Muscle of arm (tissue), 1 donor: ENCODE measurements at regions not wholly inside any gene's neighbourhood (a gene's known extent, or its start where the extent isn't known, plus 50 kb on each side); places are given as distances from the start of the nearest gene placed in this dataset.
"Not testable (repeated sequence)": the region's sequence is repeated elsewhere in the genome, so short reads cannot be mapped to it uniquely, and the experiment has no call there.

Experiments
- DNase-seq: peaks from one replicate; pipeline ENCODE4 v3.0.0-alpha.2; 2013

DNA sequence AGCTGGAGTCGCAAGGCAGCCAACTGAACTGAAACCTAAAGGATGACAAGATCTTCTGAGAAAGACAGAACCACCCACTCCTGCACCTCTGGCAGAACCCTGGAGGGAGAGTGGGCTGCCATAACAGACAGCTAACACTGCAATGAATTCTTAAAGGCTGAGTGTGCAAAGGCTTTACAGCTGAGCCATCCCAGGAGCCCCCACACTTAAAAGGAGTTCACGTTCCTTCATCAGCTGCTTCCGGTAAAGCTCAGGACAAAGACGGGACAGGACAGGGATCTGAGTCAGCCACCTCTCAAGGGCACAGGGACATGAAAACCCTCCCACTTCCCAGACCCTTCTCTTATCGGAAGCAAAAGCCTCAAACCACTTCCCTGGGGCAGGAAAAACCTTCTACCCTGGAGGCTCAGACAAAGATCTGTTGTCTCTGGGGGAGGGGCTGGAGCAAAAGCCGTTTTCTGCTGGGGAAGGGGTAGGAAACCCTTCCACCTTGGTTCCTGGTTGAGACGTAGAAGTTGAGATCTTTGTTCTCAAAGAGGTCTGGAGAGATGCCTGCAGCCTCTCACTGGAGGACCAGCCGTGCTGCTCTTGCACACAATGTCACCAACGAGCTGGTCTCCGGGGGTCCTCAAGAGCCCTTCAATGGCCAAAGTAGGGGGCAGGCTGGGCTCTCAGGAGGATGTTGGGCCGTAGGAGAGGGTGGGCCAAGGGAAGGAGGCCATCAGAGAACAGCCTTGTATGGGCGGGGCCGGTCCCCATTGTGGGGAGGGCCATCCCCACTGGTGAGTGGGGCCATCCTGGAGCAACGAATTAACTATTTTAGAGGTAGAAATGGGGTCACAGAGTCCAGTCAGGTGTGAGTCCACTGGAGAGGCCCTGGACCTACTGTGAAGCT lies 452.4 kb downstream of the PTPRU start:
- no peak for DNase-seq

DNA sequence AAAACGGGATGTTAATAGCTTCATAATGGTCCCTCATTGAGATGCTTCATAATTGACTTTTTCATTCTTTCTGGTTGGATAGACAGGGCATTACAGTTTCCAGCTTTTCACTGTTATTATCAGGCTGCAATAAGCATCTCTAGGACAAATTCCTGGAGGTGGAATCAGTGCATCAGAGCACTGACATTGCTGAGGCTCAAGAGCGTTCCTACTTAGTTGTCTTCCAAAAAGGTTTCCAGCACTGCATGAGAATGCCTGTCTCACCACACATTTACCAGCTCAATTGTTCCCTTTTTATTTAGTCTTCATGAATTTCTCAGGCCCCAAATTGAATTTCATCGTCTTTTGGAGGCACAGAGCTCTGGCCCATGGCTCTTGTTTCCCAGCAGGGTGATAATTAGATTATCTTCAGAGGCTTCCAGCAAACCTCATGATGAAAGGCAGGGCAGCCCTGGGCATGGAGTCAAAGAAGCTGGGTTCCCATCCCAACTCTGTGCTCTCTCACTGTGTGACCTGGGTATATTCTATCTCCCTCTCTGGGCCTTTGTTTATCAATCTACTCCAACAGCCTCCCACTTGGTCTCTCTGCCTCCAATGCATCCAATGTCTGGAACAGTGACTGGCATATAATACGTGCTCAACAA lies 451.4 kb downstream of the PTPRU start:
- no peak for DNase-seq

DNA sequence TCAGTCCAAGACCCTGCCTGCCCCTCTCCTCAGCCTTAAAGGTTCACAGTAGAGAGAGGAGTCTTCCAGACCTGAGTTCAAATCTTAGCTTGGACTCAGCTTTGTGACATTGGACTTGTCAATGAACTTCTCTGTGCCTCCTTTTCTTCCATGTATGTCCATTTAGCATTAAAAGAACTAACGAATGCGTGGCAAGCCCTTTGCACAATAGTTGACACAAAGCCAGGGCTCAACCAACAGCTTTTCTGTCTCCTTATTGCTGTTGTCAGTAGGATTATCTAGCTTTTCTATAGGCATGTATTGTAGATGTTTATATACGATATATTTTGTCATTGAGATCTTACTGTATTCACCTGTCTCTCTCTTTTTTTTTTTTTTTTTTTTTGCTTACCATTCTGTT lies 450.8 kb downstream of the PTPRU start:
- no peak for DNase-seq

DNA sequence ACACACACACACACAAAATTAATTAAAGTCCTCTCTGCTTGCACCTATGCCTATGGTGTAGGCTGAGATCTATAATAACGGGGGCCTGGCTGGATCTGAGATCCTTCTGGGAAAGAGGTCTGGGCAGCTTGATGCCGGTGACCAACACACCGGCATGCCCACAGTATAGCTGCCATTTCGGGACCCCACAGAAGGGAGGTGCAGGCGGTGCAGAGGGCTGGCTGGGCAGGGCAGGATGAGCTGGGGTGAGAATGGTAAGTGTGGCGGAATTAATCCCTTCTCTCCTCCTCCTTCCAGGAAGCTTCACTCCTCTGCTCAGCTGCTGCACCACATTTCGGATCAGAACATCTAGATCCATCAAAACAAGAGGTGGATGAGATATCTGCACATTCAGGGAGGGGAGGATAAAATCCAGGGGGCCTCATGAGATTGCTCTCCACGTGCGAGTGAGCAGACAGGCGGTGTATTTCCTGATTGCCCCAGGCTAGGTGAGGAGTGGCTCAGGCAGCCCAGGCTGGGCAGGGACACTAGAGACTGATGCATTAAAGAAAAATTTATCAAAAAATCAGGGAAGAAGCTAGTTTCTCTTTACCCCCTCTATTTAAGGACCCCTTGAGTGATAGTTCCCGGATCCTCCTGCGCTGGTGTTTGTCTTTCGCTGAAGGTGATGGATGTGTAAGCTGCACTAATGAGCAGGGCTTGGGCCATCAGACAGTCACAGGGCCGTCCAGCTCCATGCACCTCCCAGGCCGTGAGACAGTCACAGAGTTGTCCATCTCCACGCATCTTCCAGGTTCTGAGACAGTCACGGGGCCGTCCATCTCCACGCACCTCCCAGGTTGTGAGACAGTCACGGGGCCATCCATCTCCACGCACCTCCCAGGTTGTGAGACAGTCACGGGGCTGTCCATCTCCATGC lies 449.9 kb downstream of the PTPRU start:
- DNase-seq = no peak

DNA sequence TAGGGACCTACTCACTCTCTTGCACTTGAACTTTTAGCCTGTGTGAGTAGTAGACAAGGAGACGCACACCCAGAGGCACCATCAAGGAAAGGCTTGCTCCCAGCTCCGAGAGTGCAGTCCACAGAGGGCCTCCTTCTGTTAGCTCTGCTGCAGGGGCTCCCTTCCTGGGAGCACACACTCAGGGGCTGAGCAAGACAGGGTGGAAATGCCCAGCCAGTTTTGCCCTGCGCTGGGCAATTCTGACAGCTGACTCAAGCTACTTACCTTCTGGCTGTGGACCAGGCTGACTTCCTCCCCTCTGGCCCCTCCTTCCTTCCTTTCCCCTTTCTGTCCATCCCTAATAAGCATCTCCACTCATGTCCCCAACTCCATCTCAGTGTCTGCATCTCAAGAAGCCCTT lies 449.1 kb downstream of the PTPRU start:
- DNase-seq = no peak

DNA sequence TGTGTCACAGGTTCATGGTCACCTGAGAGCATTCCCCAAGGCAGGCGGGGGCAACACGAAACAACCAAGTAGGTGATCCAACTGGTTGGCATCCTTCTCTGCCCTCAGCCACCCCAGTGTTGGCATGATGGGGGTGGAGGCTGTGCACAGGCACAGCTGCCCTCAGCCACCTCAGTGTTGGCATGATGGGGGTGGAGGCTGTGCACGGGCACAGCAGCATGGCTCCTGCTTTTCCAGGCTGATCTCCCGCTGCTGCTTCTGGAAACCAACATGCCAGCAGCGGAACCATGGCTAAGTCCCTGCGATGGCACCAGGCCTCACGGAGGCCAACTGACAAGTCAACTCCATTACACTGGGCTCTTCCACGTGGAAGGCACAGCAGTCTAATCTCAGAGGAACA lies 447.8 kb downstream of the PTPRU start:
- DNase-seq = no peak

DNA sequence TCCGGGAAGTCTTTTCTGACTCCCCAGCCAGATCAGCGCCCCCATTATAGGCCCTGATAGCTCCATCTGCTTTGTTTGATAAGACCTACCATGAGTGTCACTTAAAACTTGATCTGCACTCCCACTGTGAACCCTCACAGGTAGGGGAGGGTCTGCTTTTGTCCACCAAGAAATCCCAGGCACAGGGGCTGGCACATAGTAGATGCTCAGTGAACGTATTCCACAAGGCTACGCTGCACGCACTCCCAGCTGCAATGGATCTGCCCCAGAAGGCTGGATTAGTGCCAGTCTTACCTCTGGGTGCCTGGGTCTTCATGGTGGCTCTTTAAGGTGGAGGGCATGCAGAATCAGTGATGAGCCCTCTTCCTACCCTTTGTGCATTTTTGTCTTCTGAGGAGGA lies 447.1 kb downstream of the PTPRU start:
- DNase-seq = no peak

DNA sequence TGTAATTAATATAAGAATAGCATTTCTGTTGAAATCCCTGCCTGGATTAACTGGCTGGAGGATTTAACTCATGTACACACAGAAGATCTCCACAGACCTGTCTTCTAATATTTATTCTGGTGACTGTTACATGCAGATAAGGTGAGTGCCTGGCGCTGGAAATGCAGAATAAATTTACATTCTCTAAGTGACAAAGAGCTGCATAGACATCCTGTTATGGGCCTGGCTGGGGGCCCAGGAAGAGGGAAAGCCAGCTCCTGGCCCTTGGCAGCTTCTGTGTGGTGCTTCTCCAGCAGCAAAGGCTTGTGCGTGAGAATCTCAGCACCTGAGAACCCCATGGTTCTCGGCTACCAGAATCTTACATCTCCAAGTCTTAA lies 446.6 kb downstream of the PTPRU start:
- no peak for DNase-seq

DNA sequence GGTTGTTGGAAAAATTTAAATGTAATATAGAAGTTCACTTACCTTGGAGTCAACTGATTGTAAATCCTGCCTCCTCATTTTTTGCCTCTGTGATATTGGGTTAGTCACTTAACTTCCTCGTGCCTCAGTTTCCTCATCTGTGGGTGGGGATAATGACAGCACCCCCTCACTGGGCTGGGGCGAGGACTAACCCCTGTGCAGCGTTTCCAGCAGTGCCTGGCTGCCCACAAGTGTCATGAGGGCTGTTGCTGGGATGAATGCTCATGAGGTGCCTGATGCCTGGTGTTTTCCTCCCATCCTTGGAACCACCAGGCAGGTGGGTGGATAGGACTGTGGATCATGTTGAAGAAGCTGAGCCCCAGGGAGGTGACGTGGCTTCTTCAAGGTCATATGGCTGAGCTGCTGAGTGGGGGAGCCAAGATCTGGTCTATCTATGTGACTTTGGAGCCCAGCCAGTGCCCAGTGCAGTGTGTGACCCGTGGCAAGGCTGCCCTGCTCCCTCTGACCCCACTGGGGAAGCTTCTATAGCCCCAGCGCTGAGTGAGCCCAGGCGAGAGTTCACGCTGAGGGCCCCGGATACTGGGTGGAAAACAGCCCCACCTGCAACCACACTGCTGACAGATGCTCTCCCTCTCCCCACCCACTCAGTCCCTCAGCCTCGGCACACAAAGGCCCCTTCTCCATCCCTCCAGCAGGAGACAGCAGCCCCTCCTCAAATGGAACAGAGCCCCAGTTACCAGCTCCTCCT lies 446.0 kb downstream of the PTPRU start:
- no peak for DNase-seq

DNA sequence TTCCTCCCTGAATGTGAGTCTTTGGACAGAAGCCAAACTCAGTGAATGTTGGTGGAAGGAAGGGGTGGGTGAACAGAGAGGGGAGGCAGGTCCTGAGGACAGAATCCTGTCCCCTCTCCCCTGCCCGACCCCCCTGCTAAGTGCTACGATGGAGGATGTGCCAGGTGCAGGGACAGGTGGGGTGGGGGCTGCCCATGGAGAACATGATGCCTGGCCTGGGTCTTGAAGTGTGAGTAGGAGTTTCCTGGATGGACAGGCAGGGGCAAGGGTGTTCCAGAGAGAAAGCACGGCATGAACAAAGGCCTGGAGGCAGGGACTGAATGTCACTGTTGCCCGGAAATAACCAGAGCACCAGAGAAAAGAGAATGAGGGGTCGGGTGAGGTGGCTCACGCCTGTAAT lies 445.1 kb downstream of the PTPRU start:
- DNase-seq = not testable (repeated sequence)

DNA sequence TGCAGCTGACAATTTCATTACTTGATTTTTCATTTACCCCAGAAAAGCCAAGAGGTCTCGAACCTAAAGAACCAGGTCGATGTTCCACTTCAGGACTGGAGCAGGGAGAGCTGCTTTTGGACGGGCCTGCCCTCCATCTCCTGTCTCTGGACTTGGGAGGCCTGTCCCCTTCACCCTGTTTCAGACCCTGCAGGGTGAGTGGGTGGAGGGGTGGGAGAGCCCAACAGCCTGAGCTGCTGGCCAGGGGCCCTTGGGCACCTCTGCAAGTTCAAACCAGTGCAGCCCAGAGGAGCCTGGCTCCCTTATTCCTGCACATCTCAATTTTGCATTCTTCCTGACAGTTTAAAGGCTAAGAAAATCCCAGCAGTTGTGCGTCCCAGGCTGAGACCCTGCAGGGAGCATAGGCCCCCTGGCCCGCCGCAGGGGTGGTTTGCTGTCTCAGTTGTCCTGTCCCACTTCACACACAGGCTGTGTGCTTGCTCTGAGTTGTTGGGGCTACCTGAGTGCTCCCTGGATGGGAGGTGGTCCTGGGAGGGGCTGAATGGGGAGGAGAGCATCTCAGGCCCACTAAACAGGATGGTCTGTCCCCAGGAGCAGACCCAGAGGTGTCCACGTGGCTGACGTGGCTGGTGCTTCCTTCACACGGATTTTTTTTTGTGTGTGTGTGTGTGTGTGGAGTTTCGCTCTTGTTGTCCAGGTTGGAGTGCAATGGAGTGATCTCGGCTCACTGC lies 443.7 kb downstream of the PTPRU start:
- no peak for DNase-seq

DNA sequence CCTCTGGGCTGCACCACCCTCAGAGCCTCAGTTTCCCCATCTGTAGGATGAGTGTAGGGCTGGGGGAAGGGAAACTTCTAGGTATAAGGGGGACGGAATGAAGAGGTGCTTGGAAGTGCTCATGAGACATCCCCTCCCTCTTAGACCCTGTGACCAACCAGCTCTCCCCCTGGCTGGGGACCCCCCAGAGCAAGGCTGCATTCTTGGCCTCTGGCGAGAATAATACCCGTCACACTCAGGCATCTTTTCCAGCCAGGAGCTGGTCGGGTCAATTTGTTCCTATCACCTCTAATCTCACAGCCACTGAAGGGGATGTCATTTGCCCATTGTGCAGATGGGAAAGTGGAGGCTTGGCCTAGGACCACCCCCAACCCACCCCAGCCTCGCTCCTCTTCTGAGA lies 443.0 kb downstream of the PTPRU start:
- DNase-seq = no peak

DNA sequence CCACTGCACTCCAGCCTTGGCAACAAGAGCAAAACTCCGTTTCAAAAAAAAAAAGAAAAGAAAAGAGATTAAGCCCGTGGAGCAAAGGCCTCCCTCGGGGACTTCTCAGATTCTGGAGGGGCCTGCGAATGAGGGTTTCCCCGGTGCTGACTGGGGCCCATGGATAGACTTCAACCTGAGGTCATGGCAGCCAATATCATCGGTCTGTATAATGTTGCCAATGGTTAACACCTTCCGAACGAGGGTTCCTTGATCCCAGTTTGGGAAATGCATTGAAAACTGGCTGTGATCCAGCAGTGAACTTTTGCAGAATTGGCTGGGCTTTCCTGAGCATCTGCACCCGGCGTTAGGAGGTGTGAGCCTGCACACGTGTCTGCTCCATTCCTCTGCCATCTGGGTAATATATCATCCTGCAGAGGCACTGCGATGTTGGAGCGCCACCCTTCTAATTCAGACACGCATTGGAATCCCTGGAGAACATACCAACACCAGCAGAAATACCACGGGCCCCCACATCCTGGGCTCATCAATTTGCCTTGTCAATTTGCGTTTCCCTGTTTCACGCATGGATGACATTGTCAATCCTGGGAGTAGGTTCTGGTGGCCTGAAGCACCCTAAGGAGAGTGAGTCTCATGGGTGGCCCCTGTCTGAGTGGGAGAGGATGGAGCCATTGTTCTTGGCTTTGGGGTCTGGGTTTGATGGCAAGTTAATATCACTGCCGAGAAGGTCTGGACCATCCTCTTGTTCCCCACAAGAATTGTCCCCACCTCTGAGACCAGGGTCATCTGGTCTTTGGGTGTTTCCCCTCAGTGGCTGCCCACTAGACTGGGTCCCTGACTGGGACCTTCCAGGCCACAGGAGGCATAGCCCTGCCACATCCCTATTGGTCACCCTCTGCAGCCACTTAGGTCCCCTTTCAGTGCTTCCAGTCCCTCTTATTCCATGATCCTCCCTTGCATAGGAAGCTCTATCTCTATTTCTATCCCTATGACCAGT lies 441.0 kb downstream of the PTPRU start:
- no peak for DNase-seq

DNA sequence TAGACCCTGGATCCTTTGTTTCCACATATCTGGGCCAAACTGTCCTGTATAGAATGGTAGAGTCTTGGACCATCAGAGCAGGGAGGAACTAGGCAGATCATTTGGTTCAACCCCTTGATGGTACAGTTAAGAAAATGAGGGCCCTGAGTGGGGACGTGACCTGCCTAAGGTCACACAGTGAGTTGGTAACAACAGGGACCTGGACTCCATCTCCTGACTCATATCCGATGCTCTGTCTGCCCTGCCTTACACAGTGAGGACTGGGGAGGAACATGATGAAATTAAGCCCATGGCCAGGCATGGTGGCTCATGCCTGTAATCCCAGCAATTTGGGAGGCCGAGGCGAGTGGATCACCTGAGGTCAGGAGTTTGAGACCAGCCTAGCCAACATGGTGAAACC lies 440.2 kb downstream of the PTPRU start:
- DNase-seq = no peak

DNA sequence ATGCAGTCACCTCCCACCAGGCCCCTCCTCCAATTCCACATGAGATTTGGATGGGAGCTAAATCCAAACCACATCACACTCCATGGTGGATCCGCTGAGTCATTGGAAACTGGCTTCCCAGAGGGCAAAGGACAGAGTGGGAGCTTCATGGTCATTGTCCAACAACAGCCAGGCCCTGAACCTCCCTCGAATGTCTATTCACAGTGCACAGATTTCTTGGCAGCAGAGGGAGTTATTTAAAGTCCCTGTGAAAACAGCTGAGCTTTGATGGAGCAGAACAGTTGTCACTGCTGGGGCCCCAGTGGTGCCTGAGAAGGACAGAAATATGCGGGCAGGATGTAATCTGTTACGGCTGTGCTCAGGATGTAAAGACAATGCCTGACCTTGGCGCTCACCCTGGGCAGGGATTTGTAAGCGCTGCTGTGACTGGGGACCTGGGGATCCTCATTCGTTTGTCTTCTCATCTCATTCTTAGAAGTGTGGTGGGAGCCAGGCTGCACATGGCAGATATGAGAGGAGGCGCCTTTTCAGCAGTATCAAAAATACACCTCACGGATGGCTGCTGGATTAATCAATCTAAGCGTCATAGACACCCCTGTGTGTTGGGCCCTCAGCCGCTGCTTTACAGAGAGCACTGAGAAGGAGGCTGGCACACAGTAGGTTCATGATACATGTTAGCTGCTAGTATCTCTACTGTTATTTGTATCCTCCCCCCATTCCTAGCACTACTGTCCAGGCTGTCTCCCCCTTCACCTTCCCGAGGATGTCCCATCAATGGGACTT lies 439.4 kb downstream of the PTPRU start:
- DNase-seq = peak; percentile 47

DNA sequence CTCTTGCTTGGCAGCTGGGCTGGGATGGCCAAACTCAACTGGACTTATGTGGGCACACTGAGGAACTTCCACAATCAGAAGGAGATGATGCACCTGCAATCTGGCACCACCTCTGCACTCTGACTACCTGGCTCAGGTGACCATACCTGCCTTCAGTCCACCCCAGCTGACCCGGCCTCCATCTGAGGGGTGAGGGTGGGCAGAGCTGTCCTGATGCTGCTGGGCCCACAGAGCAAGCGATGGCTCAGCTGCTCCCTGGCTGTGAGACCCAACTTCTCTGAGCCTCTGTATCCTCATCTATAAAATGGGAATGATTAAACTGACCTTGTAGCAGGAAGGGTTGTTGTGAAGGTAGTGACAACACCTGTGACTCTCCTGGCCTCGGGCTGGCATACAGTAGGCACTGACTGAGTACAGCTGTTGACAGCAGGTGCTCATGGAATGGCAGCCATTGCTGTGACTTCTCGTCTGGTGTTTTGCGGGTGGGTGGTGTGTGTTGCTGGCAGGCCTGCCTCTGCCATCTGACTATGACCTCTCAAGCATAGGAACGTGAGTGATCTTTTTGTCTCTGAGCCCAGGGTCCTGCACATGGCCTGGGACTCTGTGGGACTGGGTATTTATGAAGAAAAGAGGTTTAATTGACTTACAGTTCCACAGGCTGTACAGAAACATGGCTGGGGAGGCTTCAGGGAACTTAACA lies 438.5 kb downstream of the PTPRU start:
- DNase-seq = no peak

DNA sequence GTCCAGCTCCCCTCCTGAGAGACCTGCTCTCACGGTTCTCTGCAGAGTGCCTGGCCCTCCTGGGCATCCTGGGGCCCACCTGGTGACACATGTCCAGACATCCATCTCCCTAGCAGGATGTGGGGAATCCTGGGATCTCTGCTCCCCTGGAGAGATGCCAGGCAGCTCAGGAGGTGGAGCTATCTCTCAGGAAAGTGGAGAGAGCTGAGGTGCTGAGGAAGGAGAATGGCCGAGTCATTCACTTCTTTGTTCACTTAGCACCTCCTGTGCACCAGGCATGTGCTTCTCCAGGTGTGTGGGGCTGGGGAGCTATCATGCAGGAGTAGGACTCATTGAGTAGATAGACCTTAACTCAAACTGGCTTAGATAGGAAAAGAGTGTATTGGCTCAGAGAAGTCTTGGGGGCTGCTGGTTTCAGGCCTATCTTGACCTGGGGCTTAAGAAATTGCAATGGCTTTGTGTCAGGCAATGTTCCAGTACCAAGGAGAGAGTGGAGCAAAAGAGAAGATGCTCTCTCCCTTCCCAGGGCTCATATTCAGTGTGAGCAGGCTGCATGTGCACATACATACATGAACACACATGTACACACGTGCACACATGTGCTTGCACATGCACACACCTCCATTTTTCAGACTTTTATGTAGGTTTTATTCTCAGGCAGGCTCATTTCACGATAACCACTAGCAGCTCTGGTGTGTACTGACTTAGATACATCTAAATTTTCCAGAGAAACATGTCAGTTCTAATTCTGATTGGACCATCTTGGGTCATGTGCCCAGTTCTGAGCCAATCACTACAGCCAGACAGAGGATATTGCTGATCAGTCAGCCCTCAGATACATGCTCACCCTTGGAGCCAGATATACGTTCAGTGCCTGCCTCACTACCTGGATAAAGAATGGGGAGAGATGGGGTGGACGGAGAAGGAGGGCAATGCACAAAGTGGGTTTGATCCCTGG lies 437.6 kb downstream of the PTPRU start:
- no peak for DNase-seq
